Prostate gland (tissue), 2 donors: ENCODE measurements at regions not wholly inside any gene's neighbourhood (a gene's known extent, or its start where the extent isn't known, plus 50 kb on each side); places are given as distances from the start of the nearest gene placed in this dataset.

Source experiments
- POLR2A ChIP-seq: fragments of 450-650 bp; IDR thresholded peaks from one replicate; pipeline ENCODE4 v1.6.1; 2016; ENCODE audit warnings: antibody characterized with exemption, mild to moderate bottlenecking
- TF ChIP-seq, protein P1 (sequence below), 4 experiments: fragments of 200-600 bp in 2 of 4; fragments of 450-650 bp in 2 of 4; sonication (generic) in 2 of 4; IDR thresholded peaks; 1 replicate in 3 of 4; 2 replicates in 1 of 4; pipeline ENCODE4 v1.5.1; 2016 to 2019; ENCODE audit warnings: antibody characterized with exemption in 4 of 4, mild to moderate bottlenecking in 2 of 4, moderate library complexity in 2 of 4

DNA sequence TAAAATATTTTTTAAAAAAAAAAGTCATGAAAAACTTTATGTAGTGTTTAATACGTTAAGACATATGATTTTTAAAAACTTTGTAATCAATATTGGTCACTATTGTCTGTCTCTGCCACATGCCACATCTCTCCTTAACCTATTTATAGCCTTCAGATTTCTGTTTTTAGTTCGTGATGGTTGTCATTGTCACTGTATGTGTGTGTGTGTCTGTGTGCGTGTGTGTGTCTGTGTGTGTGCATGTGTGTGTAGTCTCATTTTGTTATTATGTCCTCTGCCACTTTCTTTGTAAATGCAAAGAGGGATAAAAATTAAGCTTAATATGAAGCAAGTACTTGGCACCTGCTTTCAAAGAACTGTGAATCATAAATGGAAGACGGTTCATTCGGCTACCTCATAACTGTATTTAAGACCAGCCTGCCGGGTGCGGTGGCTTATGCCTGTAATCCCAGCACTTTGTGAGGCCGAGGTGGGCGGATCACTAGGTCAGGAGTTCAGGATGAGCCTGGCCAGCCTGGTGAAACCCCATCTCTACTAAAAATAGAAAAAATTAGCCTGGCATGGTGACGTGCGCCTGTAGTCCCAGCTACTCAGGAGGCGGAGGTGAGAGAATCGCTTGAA, 354.0 kb downstream of the ARL4A start:
- TF ChIP-seq, protein P1, sequence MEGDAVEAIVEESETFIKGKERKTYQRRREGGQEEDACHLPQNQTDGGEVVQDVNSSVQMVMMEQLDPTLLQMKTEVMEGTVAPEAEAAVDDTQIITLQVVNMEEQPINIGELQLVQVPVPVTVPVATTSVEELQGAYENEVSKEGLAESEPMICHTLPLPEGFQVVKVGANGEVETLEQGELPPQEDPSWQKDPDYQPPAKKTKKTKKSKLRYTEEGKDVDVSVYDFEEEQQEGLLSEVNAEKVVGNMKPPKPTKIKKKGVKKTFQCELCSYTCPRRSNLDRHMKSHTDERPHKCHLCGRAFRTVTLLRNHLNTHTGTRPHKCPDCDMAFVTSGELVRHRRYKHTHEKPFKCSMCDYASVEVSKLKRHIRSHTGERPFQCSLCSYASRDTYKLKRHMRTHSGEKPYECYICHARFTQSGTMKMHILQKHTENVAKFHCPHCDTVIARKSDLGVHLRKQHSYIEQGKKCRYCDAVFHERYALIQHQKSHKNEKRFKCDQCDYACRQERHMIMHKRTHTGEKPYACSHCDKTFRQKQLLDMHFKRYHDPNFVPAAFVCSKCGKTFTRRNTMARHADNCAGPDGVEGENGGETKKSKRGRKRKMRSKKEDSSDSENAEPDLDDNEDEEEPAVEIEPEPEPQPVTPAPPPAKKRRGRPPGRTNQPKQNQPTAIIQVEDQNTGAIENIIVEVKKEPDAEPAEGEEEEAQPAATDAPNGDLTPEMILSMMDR (IDR thresholded peaks at IDR 0.05): no peak
- no peak for TF ChIP-seq POLR2A
